NOMO-1 treated with DMSO at 0.1 percent for 48 hours (cell line): ENCODE measurements at regions not wholly inside any gene's neighbourhood (a gene's known extent, or its start where the extent isn't known, plus 50 kb on each side); places are given as distances from the start of the nearest gene placed in this dataset.
A peak's percentile ranks its signal among the peaks of the same experiment; 100 is the strongest.

Source experiments
- DNase-seq: peaks from one replicate; lab custom pipeline; 2025; ENCODE audit not compliant: unreplicated experiment; lab: John Stamatoyannopoulos, UW

DNA sequence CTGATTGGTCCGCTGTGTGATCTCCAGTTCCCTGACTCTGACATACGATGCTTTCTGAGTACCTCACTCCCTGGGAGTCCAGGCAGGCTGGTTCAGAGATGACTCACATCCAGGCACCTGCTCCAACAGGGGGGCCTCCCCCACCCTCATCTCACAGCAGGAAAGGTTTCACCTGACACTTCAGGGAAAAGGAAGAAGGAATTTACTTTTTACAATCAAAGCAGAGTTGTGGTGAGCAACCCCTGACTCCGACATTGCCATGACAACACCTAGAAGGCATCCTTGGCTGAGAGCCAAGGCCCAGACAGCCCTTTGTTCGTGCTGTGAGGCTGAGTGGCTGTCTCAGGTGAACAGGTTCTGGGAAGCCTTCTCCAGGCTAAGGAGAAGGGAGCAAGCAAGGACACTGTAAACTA, 164.6 kb upstream of the GJB5 start:
- DNase-seq: no peak

GRCh38 chr1:34591751-34592629, 162.9 kb upstream of the GJB5 start:
- no peak for DNase-seq

- DNase-seq: peak; percentile 6
These were observed 156.9 kb upstream of the GJB5 start for GRCh38 chr1:34597877-34598514.

- no peak for DNase-seq
These were observed 151.9 kb upstream of the GJB5 start for GRCh38 chr1:34602907-34603306.

- no peak for DNase-seq
These were observed 151.3 kb upstream of the GJB5 start for GRCh38 chr1:34603594-34603993.

DNA sequence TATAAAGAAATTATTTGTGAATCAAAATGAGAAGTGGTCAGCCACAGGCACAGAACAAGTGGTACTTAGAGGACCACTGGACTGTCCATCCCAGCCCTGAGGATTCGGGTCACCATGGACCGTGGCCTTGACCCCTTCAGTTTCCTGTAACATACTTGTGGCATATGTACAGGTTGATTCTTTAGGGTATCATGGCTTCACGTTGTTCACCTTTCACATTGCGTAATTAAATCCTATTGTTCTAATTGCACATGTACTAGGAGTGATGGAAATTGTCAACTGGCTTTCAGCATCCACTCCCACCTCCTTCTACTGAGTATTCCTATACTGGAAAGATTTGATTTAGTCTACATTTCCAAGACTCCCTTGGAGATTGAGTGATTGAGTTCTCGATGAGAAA, 148.3 kb upstream of the GJB5 start:
- DNase-seq: no peak

GRCh38 chr1:34610063-34610462, 144.8 kb upstream of the GJB5 start:
- no peak for DNase-seq

DNA sequence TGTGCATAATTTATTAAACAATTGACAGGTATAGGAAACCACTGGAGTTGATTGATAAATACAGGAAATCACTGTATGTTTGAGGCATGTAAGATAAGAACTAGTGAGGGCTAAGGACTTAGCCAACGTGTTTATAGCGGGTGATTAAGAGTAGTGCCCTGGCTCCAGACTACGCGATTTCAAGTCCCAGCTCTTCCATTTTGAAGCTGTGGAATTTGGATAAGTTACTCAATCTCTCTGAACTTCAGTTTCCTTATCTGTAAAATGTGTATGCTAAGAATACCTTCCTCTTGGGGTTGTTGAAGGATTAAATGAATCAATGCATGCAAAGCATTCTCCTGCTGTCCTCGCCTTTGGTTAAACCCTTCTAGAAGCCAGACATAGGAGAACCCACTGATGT, 143.3 kb upstream of the GJB5 start:
- DNase-seq: no peak

DNA sequence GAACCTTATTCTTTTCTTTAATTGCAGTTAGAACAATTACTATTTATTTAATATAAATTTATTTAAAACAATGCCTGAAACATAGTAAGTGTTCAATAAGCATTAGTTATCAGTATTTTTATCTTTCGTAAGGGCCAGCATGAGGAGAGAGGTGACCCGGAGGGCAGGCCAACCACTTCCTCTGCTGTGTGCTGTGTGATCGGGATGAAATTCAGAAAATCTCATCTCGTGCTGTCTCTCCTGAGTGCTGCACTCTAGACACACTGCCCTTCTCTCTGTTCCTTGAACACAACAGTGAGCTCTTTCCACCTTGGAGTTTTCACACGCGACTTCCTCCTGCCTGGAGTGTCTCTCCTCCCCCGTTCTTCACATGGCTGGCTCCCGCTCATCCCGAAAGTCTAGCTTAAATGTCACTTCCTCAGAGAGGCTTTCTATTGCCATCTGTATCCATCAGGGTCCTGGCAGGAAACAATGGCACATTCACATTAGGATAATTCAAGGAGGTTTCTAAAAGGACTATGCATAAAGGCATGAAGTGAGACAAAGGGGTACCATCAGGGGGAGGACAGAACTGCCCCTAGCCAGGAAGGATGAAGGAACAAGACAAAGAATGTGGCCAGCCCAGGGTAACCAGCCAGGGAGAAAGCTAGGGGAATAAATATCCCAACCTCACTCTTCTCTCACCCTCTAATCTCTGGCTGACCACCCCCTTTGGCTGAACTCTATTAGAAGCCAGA, 142.6 kb upstream of the GJB5 start:
- no peak for DNase-seq

DNA sequence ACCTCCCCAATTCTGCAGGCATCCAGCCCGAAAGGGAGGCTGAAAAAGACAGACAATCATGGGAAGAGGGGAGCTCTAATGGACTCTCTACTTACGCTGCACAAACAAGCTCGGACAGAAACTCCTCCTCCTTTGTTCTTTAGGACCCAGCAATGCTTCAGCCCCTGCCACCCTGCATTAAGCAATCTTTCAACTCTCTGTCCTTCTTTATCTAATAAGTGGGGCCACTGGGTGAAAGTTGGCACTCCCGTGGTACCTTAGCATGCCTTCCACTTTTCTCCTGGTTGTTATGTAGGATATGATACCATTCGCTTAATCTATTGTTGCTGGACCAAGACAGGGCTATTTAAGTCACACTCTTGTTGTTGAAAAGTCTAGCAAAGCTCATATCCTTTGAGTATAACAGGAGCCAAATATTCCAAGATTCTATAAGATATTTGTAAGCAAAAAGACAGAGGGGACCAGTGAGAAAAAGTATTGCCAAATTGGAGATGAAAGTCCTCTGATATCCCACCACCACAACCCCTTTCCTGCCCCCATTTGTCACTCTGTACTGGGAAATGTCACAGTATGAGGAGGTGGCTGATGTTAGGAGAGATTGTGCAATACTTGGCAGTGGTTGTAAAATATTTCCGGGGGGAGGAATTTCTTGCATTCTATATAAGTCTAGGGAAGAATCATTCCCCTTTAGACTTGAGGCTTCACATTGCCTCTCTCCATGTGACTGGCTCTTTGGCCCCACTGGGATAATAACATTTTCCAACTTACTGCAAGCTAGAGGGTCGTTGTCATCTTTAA, 137.3 kb upstream of the GJB5 start:
- no peak for DNase-seq

DNA sequence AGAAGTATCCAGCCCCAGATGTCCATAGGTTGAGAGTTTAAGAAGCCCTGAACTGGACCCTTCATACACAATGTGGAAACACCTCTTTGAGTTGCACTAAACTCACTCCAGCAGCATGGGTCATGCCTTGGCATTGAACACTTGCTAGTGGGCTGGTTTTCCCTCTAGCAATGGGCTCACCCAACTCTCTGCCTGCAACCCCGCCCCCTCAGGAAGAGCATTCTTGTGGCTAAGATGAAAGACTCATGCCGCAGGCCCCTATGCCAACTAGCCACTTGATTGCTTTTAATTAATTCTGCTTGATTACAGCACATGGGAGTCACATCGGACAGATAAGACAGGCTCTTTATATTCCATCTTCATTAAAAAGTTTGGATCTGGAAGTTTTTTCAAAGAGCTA, 136.5 kb upstream of the GJB5 start:
- no peak for DNase-seq

GRCh38 chr1:34619256-34619655, 135.6 kb upstream of the GJB5 start:
- no peak for DNase-seq

DNA sequence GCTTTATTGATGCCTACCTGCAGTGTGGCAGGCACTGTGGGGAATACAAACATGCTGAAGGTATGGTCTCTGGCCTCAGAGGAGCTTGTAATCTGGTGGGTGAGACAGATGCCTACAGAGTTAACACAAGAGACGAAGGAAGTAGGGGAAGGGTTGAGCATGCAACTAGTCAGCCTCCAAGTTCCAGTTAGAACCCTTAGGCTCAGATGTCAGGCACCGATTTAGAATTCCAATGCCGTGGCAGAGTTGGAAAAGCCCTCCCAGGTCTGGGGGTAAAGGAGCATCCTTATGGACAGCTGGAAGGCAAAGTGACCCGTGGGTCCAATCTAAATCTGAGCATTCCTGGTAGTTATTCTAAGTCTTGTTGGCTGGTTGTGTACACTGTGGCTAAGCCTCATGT, 132.9 kb upstream of the GJB5 start:
- no peak for DNase-seq

DNA sequence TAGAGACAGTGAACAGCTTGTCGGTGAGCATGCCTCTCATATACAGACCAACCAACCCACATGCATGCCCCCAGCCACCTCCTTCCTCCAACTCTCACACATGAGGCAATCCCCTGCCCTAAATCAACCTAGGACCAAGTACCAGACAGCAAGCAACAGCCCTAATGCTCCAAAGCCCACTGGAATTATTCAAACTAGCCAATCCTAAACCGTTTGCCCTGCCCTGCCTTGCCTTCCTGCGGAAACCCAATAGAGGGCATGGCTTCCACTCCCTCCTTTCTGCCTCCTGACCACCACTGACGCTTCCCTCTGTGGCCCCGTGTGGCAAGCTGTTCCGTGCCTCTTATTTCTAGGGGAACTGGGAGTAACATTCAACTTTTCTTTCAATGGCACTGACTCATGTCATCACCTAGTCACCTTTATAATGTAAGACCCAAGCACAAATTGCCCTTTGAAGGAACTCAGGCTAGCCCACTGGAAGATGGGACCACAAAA, 129.3 kb upstream of the GJB5 start:
- DNase-seq: no peak

- DNase-seq: no peak
These were observed 127.2 kb upstream of the GJB5 start for GRCh38 chr1:34627465-34628240.

GRCh38 chr1:34631126-34631525, 123.7 kb upstream of the GJB5 start:
- no peak for DNase-seq

DNA sequence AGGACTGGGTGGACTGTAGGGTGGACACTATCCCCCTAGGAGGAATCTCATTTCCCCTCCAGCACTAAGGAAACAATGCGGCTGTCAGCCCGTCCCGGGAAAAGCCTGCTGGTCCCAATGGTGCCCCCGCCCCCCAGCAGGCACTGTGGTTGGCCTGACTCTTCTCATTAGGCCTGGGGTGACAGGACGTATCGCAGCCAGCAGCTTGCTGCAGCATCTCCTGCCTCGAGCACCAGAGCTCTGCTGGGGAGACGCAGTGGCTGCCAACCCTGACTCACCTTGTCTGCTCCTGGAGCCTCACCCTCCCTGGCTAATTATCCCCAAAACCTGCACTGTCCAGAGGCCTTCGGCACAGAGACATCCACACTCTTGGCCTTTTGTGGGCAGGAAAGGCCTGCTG, 115.1 kb upstream of the GJB5 start:
- no peak for DNase-seq

GRCh38 chr1:34640654-34641401, 114.0 kb upstream of the GJB5 start:
- no peak for DNase-seq

- no peak for DNase-seq
These were observed 112.2 kb upstream of the GJB5 start for GRCh38 chr1:34642679-34643078.
